ENCODE measurements at regions not wholly inside any gene's neighbourhood (a gene's known extent, or its start where the extent isn't known, plus 50 kb on each side); places are given as distances from the start of the nearest gene placed in this dataset.

- no peak for DNase-seq
These were observed 136.5 kb upstream of the SYNDIG1 start for GRCh38 chr20:24332956-24333355.

GRCh38 chr20:24331939-24332338 is 137.5 kb upstream of the SYNDIG1 start:
- DNase-seq = no peak

- DNase-seq = no peak
These were observed 140.5 kb upstream of the SYNDIG1 start for GRCh38 chr20:24328901-24329300.

GRCh38 chr20:24321973-24322372 is 147.5 kb upstream of the SYNDIG1 start:
- no peak for DNase-seq

- no peak for DNase-seq
These were observed 150.7 kb upstream of the SYNDIG1 start for GRCh38 chr20:24318569-24319352.

GRCh38 chr20:24317224-24317623 is 152.2 kb upstream of the SYNDIG1 start:
- DNase-seq = no peak

GRCh38 chr20:24316731-24317130 is 152.7 kb upstream of the SYNDIG1 start:
- DNase-seq = no peak

- no peak for DNase-seq
These were observed 155.4 kb upstream of the SYNDIG1 start for GRCh38 chr20:24314053-24314452.

- no peak for DNase-seq
These were observed 159.8 kb upstream of the SYNDIG1 start for GRCh38 chr20:24309596-24309995.

GRCh38 chr20:24305371-24305770 is 164.1 kb upstream of the SYNDIG1 start:
- no peak for DNase-seq

GRCh38 chr20:24304291-24304690 is 165.1 kb upstream of the SYNDIG1 start:
- no peak for DNase-seq

GRCh38 chr20:24303393-24304170 is 165.8 kb upstream of the SYNDIG1 start:
- no peak for DNase-seq

GRCh38 chr20:24297993-24298392 is 171.4 kb upstream of the SYNDIG1 start:
- DNase-seq = no peak

- DNase-seq = no peak
These were observed 172.8 kb upstream of the SYNDIG1 start for GRCh38 chr20:24296477-24297261.

GRCh38 chr20:24291014-24291413 is 178.4 kb upstream of the SYNDIG1 start:
- no peak for DNase-seq

GRCh38 chr20:24289737-24290481 is 179.5 kb upstream of the SYNDIG1 start:
- no peak for DNase-seq

GRCh38 chr20:24283186-24283585 is 186.2 kb upstream of the SYNDIG1 start:
- no peak for DNase-seq

- DNase-seq = no peak
These were observed 192.2 kb upstream of the SYNDIG1 start for GRCh38 chr20:24277196-24277595.

GRCh38 chr20:24275946-24276705 is 193.3 kb upstream of the SYNDIG1 start:
- no peak for DNase-seq

GRCh38 chr20:24273251-24273650 is 196.2 kb upstream of the SYNDIG1 start:
- no peak for DNase-seq

- no peak for DNase-seq
These were observed 208.1 kb upstream of the SYNDIG1 start for GRCh38 chr20:24261351-24261750.

GRCh38 chr20:24257171-24257570 is 212.3 kb upstream of the SYNDIG1 start:
- no peak for DNase-seq
